ENCODE measurements at regions not wholly inside any gene's neighbourhood (a gene's known extent, or its start where the extent isn't known, plus 50 kb on each side); places are given as distances from the start of the nearest gene placed in this dataset.
"Not testable (repeated sequence)": the region's sequence is repeated elsewhere in the genome, so short reads cannot be mapped to it uniquely, and the experiment has no call there.

DNA sequence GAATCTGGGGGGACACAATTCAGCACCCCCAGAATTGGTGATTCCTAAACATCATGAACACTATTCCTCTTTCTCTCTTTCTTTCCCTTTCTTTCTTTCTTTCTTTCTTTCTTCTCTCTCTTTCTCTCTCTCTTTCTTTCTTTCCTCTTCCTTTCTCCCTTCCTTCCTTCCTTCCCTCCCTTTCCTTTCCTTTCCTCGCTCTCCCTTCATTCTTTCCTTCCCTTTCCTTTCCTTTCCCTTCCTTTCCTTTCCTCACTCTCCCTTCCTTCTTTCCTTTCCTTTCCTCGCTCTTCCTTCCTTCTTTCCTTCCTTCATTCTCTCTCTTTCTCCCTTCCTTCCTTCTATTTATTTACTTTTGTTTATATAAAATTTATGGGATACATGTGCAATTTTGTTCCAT, 2616.6 kb upstream of the DEFB115 start:
- H3K36me3 Mint-ChIP-seq, H3K4me3 Mint-ChIP-seq, H3K27me3 Mint-ChIP-seq, H3K4me1 Mint-ChIP-seq, H3K27ac Mint-ChIP-seq, DNase-seq, CTCF ChIA-PET: not testable (repeated sequence)
- peaks cover 25% of the 10 kb centered on the region for H3K9me3 Mint-ChIP-seq

Data from activated naive CD4-positive, alpha-beta T cell treated with anti-CD3 and anti-CD28 coated beads, Interleukin-2, amount 10 ng/mL, durations not matched to agents 7 days and 5 days (primary cell).